SK-N-MC (cell line): ENCODE measurements at regions not wholly inside any gene's neighbourhood (a gene's known extent, or its start where the extent isn't known, plus 50 kb on each side); places are given as distances from the start of the nearest gene placed in this dataset.

Experiments
- DNase-seq: peaks from one replicate; pipeline ENCODE4 v3.0.0-alpha.2; 2011; ENCODE audit warnings: low read depth, low spot score
- H3K27ac ChIP-seq: fragments of 200-600 bp; sonication (generic); 2 replicates; pipeline ENCODE4 v1.5.1; 2016; ENCODE audit warnings: mixed run types
- H3K36me3 ChIP-seq: fragments of 200-600 bp; sonication (generic); 2 replicates; pipeline ENCODE4 v1.6.1; 2017; ENCODE audit warnings: antibody characterized with exemption, low read length, mixed read lengths; ENCODE audit not compliant: insufficient read depth
- H3K4me3 ChIP-seq: fragments of 200-600 bp; sonication (generic); 2 replicates; pipeline ENCODE4 v1.5.1; 2016
- H3K9ac ChIP-seq: fragments of 200-600 bp; sonication (generic); 2 replicates; pipeline ENCODE4 v1.8.0; 2017; ENCODE audit warnings: mixed run types, mixed read lengths; ENCODE audit not compliant: insufficient read length
- H3K9me3 ChIP-seq: fragments of 200-600 bp; sonication (generic); 2 replicates; pipeline ENCODE4 v1.6.1; 2017; ENCODE audit warnings: low read depth, mild to moderate bottlenecking, antibody characterized with exemption, low read length, moderate library complexity, mixed read lengths
- EZH2 ChIP-seq: fragments of 200-600 bp; sonication (generic); IDR thresholded peaks from one replicate; pipeline ENCODE4 v1.6.1; 2017; ENCODE audit warnings: antibody characterized with exemption
- FOXP2 ChIP-seq: optimal IDR thresholded peaks from 2 replicates; pipeline ENCODE3; 2011; ENCODE audit warnings: mild to moderate bottlenecking, moderate library complexity; ENCODE audit not compliant: insufficient read depth; ENCODE audit errors: extremely low read length, control extremely low read depth
- POLR2AphosphoS5 ChIP-seq: IDR thresholded peaks from 2 replicates; pipeline ENCODE4 v1.6.1; 2012; ENCODE audit warnings: mild to moderate bottlenecking, low read depth, low read length, borderline replicate concordance

- no peak for DNase-seq
- Histone ChIP-seq H3K27ac (no peak overlapping the region), H3K9ac (no peak overlapping the region), H3K9me3 (no peaks in the 10 kb centered on the region), H3K4me3 (no peak overlapping the region), H3K36me3 (no peaks in the 10 kb centered on the region)
- no peak for TF ChIP-seq FOXP2
- no peak for TF ChIP-seq EZH2
- TF ChIP-seq POLR2AphosphoS5 = no peak
Observed at GRCh38 chr13:92966341-92966740, 260.3 kb upstream of the GPC6 start.

GRCh38 chr13:92966900-92967299, 259.7 kb upstream of the GPC6 start:
- no peak overlapping the region for H3K4me3 ChIP-seq
- DNase-seq = no peak
- no peak overlapping the region for H3K9ac ChIP-seq
- H3K27ac ChIP-seq = no peak overlapping the region
- no peaks in the 10 kb centered on the region for H3K9me3 ChIP-seq
- TF ChIP-seq EZH2 (no peak), FOXP2 (no peak), POLR2AphosphoS5 (no peak)
- H3K36me3 ChIP-seq = no peaks in the 10 kb centered on the region

GRCh38 chr13:92967923-92968322, 258.7 kb upstream of the GPC6 start:
- no peak for DNase-seq
- no peak overlapping the region for H3K4me3 ChIP-seq
- H3K9ac ChIP-seq = no peak overlapping the region
- no peaks in the 10 kb centered on the region for H3K36me3 ChIP-seq
- TF ChIP-seq FOXP2 (no peak), POLR2AphosphoS5 (no peak), EZH2 (no peak)
- no peak overlapping the region for H3K27ac ChIP-seq
- no peaks in the 10 kb centered on the region for H3K9me3 ChIP-seq

GRCh38 chr13:92972751-92973150, 253.9 kb upstream of the GPC6 start:
- H3K27ac ChIP-seq = no peak overlapping the region
- no peak for DNase-seq
- H3K36me3 ChIP-seq = no peaks in the 10 kb centered on the region
- no peaks in the 10 kb centered on the region for H3K9me3 ChIP-seq
- TF ChIP-seq EZH2 = no peak
- TF ChIP-seq FOXP2 = no peak
- no peak for TF ChIP-seq POLR2AphosphoS5
- no peak overlapping the region for H3K4me3 ChIP-seq
- H3K9ac ChIP-seq = no peak overlapping the region

GRCh38 chr13:92974905-92975429, 251.6 kb upstream of the GPC6 start:
- no peak for DNase-seq
- no peak for TF ChIP-seq EZH2
- no peak for TF ChIP-seq FOXP2
- TF ChIP-seq POLR2AphosphoS5 = no peak

GRCh38 chr13:92976657-92977056, 249.9 kb upstream of the GPC6 start:
- Histone ChIP-seq H3K9me3 (no peaks in the 10 kb centered on the region), H3K9ac (no peak overlapping the region), H3K27ac (no peak overlapping the region), H3K4me3 (no peak overlapping the region), H3K36me3 (no peaks in the 10 kb centered on the region)
- TF ChIP-seq FOXP2 (no peak), POLR2AphosphoS5 (no peak), EZH2 (no peak)
- no peak for DNase-seq

More at GRCh38 chr13:92974905-92975429, 251.6 kb upstream of the GPC6 start:
- no peak overlapping the region for H3K27ac ChIP-seq
- no peak overlapping the region for H3K4me3 ChIP-seq
- H3K36me3 ChIP-seq = no peaks in the 10 kb centered on the region
- no peak overlapping the region for H3K9ac ChIP-seq
- H3K9me3 ChIP-seq = no peaks in the 10 kb centered on the region

GRCh38 chr13:92984151-92984550, 242.5 kb upstream of the GPC6 start:
- H3K4me3 ChIP-seq = no peak overlapping the region
- H3K36me3 ChIP-seq = no peaks in the 10 kb centered on the region
- no peaks in the 10 kb centered on the region for H3K9me3 ChIP-seq
- H3K9ac ChIP-seq = no peak overlapping the region
- TF ChIP-seq POLR2AphosphoS5 (no peak), EZH2 (no peak), FOXP2 (no peak)
- H3K27ac ChIP-seq = no peak overlapping the region
- no peak for DNase-seq

- no peak overlapping the region for H3K4me3 ChIP-seq
- no peak for DNase-seq
- TF ChIP-seq POLR2AphosphoS5 (no peak), EZH2 (no peak), FOXP2 (no peak)
- H3K9me3 ChIP-seq = no peaks in the 10 kb centered on the region
- H3K27ac ChIP-seq = no peak overlapping the region
- H3K9ac ChIP-seq = no peak overlapping the region
- H3K36me3 ChIP-seq = no peaks in the 10 kb centered on the region
Observed at GRCh38 chr13:92989301-92989700, 237.3 kb upstream of the GPC6 start.

- no peak for DNase-seq
- Histone ChIP-seq H3K27ac (no peak overlapping the region), H3K36me3 (no peaks in the 10 kb centered on the region), H3K9me3 (no peaks in the 10 kb centered on the region), H3K4me3 (no peak overlapping the region), H3K9ac (no peak overlapping the region)
- TF ChIP-seq POLR2AphosphoS5 = no peak
- no peak for TF ChIP-seq FOXP2
- TF ChIP-seq EZH2 = no peak
Observed at GRCh38 chr13:92991692-92992091, 234.9 kb upstream of the GPC6 start.
